ENCODE measurements at regions not wholly inside any gene's neighbourhood (a gene's known extent, or its start where the extent isn't known, plus 50 kb on each side); places are given as distances from the start of the nearest gene placed in this dataset.

DNA sequence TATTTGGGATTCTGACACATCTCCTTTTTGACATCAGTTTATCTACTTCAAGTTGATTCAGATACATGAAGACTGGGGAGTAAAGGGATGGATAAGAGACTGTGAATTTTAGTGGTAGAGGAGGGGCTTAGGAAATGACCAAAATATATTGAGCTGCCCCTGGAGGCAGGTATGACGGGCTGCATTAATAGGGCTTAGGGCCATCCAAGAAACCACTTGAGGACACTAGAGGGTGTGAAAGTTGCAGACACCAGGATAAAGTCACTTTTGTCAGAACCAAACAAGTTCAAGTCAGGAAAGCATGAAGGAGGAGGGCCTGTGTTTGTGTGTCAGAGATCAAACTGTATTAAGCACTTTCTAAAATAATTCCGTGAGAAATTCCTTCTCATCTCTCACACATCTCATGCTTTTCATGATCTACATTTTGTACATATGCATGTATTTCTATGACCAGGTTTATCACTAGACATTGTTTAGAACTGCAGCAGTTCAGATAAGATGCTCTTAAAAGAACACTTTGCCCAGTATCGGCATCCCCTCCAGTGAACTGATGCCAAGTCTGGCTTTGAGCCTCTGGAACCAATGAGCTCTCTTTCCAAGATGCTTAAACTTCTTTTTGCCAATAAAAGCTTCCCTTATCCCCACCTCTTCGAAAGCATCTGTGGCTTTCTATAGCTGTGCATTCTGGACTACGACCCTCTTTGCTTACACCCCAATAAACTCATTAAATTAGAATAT, 136.9 kb downstream of the SLC38A1 start:
- DNase-seq = no peak

DNA sequence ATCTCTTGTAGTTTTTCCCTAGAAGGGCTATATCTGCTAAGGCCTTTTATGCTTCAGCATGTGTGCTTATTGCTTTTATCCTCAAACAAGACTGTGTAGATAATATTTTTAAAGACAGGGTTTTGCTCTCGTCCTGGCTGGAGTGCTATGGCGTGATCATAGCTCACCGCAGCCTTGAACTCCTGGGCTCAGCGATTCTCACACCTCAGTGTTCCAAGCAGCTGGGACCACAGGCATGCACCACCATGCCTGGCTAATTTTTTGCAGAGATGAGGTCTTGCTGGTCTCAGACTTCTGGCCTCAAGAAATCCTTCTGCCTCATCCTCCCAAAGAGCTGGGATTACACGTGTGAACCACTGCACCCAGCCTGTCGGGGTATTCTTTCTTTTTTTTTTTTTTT, 137.3 kb upstream of the SCAF11 start:
- no peak for DNase-seq

GRCh38 chr12:46126050-46126727, 135.8 kb upstream of the SCAF11 start:
- no peak for DNase-seq

DNA sequence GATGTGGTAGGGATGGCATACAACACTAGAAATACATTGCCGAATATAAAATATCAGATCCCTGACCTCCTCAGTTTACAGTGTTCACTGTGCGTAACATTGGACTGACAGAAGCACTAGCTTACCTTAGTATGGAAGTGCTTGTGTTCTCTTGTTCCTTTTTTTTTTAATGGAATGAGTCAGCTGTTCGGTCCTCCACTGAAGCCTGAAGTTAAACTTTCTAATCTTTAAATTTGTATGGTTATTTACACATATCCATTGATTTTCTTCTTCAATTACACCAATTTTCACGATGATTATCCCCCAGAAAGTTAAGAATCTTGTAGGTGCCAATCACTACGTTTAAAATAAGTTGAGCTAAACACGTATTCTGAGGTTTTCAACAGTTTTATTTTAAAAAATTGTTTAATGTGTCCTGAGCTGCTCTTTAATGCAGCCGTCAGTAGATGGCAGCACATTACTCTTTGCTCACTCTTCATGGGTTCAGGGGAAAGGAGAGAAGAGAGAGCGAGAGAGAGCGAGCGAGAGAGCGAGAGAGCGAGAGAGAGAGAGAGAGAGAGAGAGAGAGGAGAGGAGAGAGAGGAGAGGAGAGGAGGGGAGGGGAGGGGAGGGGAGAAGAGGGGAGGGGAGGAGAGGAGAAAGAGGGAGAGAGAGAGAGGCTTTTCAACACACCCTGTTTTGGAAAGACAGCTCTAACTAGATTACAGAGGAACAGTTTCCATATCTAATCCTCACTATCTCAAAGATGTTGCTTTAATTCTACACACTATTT, 134.7 kb upstream of the SCAF11 start:
- peak; percentile 59 to 66 for DNase-seq

DNA sequence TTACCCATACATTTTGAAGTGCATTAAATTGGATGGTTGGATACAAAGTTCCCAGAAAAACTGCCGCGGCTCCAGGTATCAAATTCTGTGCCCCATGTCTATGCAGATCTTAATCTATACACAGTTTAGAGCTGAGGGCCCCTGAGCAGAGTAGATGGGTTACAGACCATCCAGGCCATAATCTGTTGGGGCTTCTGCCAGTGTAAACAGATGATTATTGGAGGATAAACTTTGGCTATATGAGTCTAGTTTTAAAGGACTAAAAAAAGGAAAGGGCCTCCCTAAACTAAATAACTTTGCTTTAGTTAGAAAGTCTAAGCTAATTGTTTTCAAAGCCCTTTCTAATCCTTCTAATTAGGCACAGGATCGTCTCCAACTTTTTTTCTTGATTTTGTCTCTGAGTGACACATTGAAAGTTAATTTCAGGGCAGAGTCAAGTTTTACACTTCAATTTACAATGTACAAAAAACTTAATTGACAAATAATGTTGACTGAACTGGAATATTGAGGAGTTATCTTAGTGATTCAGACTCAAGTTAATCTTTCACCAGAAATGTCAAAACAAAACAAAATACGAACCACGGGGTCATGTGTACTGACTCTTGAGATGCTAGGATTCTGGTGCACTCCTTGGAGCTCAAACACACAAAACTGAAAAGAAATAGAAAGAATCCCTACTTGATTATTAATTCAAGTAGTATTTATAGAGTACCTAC, 133.9 kb upstream of the SCAF11 start:
- no peak for DNase-seq

- DNase-seq = no peak
Measured at GRCh38 chr12:46112364-46112763, 122.0 kb upstream of the SCAF11 start.

DNA sequence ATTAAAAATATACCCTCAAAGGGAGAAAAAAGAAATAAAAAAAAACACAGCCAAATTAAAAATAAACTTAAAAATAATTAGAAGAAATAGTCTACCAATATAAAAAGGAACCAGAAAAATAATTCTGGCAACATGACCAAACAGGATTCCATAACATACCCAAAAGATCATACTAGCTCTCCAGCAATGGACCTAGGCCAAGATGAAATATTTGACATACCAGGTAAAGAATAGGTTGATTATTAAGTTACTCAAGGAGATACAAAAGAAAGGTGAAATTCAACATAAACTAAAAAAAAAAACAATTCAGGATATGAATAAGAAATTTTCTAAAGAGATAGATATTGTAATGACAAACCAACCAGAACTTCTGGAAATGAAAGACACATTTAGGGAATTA, 121.3 kb upstream of the SCAF11 start:
- no peak for DNase-seq

DNA sequence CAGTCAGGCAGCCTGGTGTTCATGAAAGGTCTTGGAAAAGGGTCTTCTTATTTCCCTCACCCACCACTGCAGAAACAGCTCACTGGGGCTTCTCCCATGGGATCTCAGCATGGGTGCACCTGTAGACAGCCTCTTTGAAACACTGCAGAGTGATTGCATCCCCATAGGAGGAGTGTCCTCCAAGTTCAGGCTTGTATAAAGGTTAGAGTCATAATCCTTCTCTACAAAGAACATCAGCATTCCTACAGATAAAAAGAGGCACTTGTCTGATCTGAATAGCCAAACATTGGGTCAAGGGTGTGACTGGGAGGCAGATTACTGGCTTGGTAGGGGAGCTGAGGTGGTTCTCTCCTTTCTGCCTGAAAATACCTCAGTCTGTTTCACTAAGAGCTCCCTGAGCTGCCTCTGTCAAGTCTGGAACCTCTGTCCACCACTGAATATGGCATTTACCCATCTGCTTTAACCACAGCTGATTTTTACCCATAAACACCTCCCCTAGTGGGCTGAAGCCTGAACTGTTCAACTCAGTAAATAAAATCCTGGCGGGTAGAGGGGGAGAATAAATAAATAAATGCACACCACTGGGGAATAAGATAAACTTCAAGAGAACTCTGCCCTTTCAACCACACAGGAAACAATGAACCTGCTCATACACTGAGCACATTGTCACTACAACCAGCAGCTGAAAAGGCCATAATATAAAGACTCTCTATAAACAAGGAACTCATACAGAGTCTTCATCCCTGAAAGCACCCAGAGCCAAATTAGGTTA, 120.7 kb upstream of the SCAF11 start:
- DNase-seq = no peak

- no peak for DNase-seq
Measured at GRCh38 chr12:46110223-46110611, 119.8 kb upstream of the SCAF11 start.

- no peak for DNase-seq
Measured at GRCh38 chr12:46109343-46110222, 119.2 kb upstream of the SCAF11 start.

GRCh38 chr12:46108721-46109120, 118.3 kb upstream of the SCAF11 start:
- DNase-seq = no peak

DNA sequence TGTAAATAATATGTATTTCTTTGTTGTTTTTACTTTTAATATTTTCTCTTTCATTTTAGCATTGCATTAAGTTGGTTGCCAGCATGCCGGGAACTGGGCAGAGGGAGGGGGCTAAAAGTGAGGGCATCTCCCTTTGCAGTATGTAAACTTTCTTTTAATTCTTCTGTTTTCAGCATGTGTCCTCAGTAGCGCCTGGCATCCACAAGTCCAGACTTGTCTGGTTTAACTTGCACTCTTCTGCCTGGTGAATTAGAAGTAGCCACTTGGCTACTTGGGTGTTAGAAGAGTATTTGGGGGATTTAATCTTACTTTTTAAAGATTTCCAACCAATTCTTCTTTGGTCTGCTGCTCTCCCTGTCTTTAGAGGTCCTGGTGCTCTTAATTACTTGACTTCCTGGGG, 117.2 kb upstream of the SCAF11 start:
- no peak for DNase-seq

DNA sequence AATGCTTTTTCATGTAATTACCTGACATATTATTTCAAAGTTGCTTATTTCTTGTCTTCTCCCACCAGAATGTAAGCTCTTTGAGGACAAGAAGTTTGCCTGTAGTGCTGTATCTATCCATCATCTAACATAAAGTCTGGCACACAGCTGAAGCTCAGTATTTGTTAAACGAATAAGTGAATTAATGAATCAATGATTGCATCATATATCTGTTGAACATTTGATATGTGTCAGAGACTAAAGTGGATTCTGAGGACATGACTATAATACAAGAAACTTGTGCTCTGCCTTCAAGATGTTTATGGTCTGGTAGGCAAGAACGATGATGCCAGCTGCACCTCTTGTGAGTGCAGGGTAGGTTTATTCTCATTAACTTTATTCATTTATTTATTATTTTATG, 115.4 kb upstream of the SCAF11 start:
- DNase-seq = no peak

- no peak for DNase-seq
Measured at GRCh38 chr12:46103559-46104383, 113.4 kb upstream of the SCAF11 start.

DNA sequence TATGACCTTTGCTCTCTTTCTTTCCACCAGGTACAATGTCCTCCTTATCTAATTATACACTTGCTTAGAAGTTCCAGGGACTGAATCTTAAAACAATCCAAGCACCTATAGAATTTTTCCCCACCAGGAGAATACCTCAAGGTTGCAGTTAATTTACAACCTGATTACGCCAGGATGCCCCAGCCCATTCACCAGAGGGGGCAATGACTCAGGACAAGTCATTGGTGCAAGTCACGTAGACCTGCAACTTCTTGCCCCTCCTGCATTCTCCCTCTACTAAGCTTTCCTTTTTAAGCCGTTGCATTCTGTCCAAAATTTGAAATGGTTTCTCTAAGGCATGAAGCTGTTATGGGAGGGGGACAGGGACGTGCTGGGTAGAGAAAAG, 111.1 kb upstream of the SCAF11 start:
- no peak for DNase-seq

- no peak for DNase-seq
Measured at GRCh38 chr12:46100551-46101484, 110.4 kb upstream of the SCAF11 start.

- DNase-seq = no peak
Measured at GRCh38 chr12:46089414-46090162, 99.2 kb upstream of the SCAF11 start.

- DNase-seq = no peak
Measured at GRCh38 chr12:46087916-46088439, 97.6 kb upstream of the SCAF11 start.
